Duodenal mucosa (tissue), 2 donors: ENCODE measurements at regions not wholly inside any gene's neighbourhood (a gene's known extent, or its start where the extent isn't known, plus 50 kb on each side); places are given as distances from the start of the nearest gene placed in this dataset.
A peak's percentile ranks its signal among the peaks of the same experiment; 100 is the strongest.

ENCODE experiments used
- H3K27ac ChIP-seq: one replicate; pipeline ENCODE4 v1.7.0; 2013; ENCODE audit warnings: low read depth, low read length
- H3K27me3 ChIP-seq, 2 donors: one replicate each; pipeline ENCODE4 v1.7.0; 2013; ENCODE audit warnings: low read length in 2 of 2, control low read depth in 1 of 2; ENCODE audit not compliant: insufficient read depth in 2 of 2, control insufficient read depth in 1 of 2
- H3K36me3 ChIP-seq, 2 donors: one replicate each; pipeline ENCODE4 v1.7.0; 2013; ENCODE audit warnings: low read length in 2 of 2, control low read depth in 1 of 2; ENCODE audit not compliant: insufficient read depth in 2 of 2, control insufficient read depth in 1 of 2
- H3K4me1 ChIP-seq, 2 donors: one replicate each; pipeline ENCODE4 v1.7.0; 2013; ENCODE audit warnings: low read length in 2 of 2, control low read depth in 1 of 2; ENCODE audit not compliant: insufficient read depth in 2 of 2, control insufficient read depth in 1 of 2
- H3K4me3 ChIP-seq, 2 donors: one replicate each; pipeline ENCODE4 v1.7.0; 2013; ENCODE audit warnings: low read length in 2 of 2, low read depth in 1 of 2
- H3K9ac ChIP-seq, 2 donors: one replicate each; pipeline ENCODE4 v1.7.0; 2013; ENCODE audit warnings: low read length in 2 of 2, low read depth in 1 of 2
- H3K9me3 ChIP-seq, 2 donors: one replicate each; pipeline ENCODE4 v1.7.0; 2013; ENCODE audit warnings: low read length in 2 of 2, control low read depth in 1 of 2; ENCODE audit not compliant: control insufficient read depth in 1 of 2

- Histone ChIP-seq H3K27me3 (peaks cover 0 to 22% of the 10 kb centered on the region in 2 donors), H3K4me3 (no peak overlapping the region), H3K4me1 (peaks cover 0 to 21% of the 10 kb centered on the region in 2 donors), H3K9me3 (no peaks in the 10 kb centered on the region), H3K36me3 (no peaks in the 10 kb centered on the region), H3K27ac (no peak overlapping the region), H3K9ac (no peak overlapping the region)
Observed at GRCh38 chr17:77869665-77870132, 88.8 kb upstream of the TNRC6C start.

- Histone ChIP-seq H3K27me3 (peaks cover 0 to 22% of the 10 kb centered on the region in 2 donors), H3K9ac (peak overlapping the region in 1 of 2 donors; percentile 2), H3K27ac (no peak overlapping the region), H3K36me3 (no peaks in the 10 kb centered on the region), H3K4me3 (no peak overlapping the region), H3K9me3 (no peaks in the 10 kb centered on the region), H3K4me1 (peaks cover 0 to 19% of the 10 kb centered on the region in 2 donors)
Observed at GRCh38 chr17:77872199-77872598, 86.3 kb upstream of the TNRC6C start.

GRCh38 chr17:77872714-77873499 is 85.6 kb upstream of the TNRC6C start:
- Histone ChIP-seq H3K9me3 (no peaks in the 10 kb centered on the region), H3K4me3 (no peak overlapping the region), H3K36me3 (no peaks in the 10 kb centered on the region), H3K9ac (no peak overlapping the region), H3K27ac (no peak overlapping the region), H3K4me1 (peaks cover 0 to 19% of the 10 kb centered on the region in 2 donors), H3K27me3 (peaks cover 0 to 22% of the 10 kb centered on the region in 2 donors)

GRCh38 chr17:77873500-77874302 is 84.8 kb upstream of the TNRC6C start:
- H3K27ac ChIP-seq, result no peak overlapping the region
- H3K4me3 ChIP-seq, result no peak overlapping the region
- H3K4me1 ChIP-seq, result peaks cover 0 to 19% of the 10 kb centered on the region in 2 donors
- no peaks in the 10 kb centered on the region for H3K36me3 ChIP-seq
- H3K27me3 ChIP-seq, result peaks cover 0 to 22% of the 10 kb centered on the region in 2 donors
- no peaks in the 10 kb centered on the region for H3K9me3 ChIP-seq
- H3K9ac ChIP-seq, result no peak overlapping the region

GRCh38 chr17:77874303-77875050 is 84.0 kb upstream of the TNRC6C start:
- H3K9ac ChIP-seq, result no peak overlapping the region
- H3K27ac ChIP-seq, result no peak overlapping the region
- H3K4me3 ChIP-seq, result no peak overlapping the region
- peaks cover 0 to 14% of the 10 kb centered on the region in 2 donors for H3K4me1 ChIP-seq
- no peaks in the 10 kb centered on the region for H3K9me3 ChIP-seq
- H3K27me3 ChIP-seq, result peaks cover 0 to 18% of the 10 kb centered on the region in 2 donors
- no peaks in the 10 kb centered on the region for H3K36me3 ChIP-seq

GRCh38 chr17:77875051-77875780 is 83.3 kb upstream of the TNRC6C start:
- Histone ChIP-seq H3K9me3 (no peaks in the 10 kb centered on the region), H3K27ac (no peak overlapping the region), H3K4me3 (no peak overlapping the region), H3K9ac (no peak overlapping the region), H3K27me3 (peaks cover 0 to 12% of the 10 kb centered on the region in 2 donors), H3K4me1 (peaks cover 0 to 12% of the 10 kb centered on the region in 2 donors), H3K36me3 (no peaks in the 10 kb centered on the region)

GRCh38 chr17:77875881-77876509 is 82.5 kb upstream of the TNRC6C start:
- Histone ChIP-seq H3K27me3 (peaks cover 0 to 12% of the 10 kb centered on the region in 2 donors), H3K9me3 (no peaks in the 10 kb centered on the region), H3K9ac (no peak overlapping the region), H3K27ac (no peak overlapping the region), H3K4me1 (peaks cover 4 to 12% of the 10 kb centered on the region in 2 donors), H3K4me3 (no peak overlapping the region), H3K36me3 (no peaks in the 10 kb centered on the region)

- peaks cover 15 to 21% of the 10 kb centered on the region in 2 donors for H3K4me1 ChIP-seq
- peaks cover 0 to 12% of the 10 kb centered on the region in 2 donors for H3K27me3 ChIP-seq
- H3K27ac ChIP-seq, result no peak overlapping the region
- no peak overlapping the region for H3K9ac ChIP-seq
- H3K36me3 ChIP-seq, result no peaks in the 10 kb centered on the region
- H3K9me3 ChIP-seq, result no peaks in the 10 kb centered on the region
- H3K4me3 ChIP-seq, result no peak overlapping the region
Observed at GRCh38 chr17:77877036-77877435, 81.5 kb upstream of the TNRC6C start.
